Dermis blood vessel endothelial cell (primary cell): ENCODE measurements at regions not wholly inside any gene's neighbourhood (a gene's known extent, or its start where the extent isn't known, plus 50 kb on each side); places are given as distances from the start of the nearest gene placed in this dataset.

ENCODE experiments used
- DNase-seq: peaks from one replicate; pipeline ENCODE4 v3.0.0; 2010

GRCh38 chr3:117409701-117410459 lies 700.3 kb downstream of the TUSC7 start:
- no peak for DNase-seq

DNA sequence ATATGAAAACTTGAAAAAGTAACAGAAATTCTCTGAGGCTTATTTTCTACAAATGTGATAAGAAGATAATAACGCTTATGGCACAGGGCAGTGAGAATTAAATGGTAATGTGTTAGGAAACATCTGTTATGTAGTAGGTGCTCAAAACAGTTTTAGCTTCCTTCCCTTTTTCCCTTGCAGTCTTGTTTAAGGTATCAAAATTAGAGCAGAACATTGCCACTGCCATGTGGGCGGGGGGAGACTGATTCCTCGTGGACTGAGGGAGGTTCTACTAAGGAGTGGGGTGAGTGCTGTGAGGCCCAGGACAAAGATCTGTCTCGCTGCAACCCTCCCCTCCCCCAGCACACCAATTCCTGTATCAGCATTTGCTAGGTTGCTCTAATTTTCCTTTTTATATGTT lies 702.4 kb downstream of the TUSC7 start:
- DNase-seq: no peak

DNA sequence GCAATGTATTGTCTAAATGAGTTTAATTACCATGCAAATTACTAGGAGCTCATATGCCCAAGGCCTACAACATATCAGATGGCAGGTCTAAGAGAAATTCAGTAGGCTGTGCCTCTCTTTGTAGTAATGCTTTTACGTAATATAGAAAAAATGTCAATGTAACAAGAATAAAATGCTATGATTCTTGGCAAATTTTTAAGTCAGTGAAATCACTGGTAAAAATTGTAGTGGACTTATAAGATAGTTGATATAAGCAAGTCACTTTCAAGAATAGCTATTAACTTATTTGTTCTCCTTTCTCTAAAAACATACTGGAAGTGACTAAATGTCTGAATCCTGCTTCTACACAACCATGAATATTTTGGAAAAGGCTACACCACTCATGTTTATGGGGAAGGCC lies 707.8 kb downstream of the TUSC7 start:
- DNase-seq: no peak

DNA sequence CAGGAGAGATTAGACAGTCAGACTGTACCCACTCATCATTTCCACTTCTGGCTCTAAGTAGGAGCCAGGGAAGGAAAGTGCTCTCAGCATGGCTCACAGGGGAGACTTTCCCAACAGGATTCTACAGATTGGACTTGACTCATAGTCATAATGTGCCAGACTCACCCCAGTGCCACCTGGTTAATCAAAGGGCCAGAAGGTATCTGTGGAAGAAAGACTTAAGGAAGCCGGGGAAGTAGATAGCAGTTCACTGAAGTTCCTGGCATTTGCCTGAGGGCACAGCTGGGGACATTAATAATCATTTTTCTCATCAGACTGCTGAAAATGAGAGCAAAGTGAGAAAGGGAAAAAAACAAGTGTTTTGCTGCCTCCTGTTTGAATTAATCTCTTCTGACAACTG lies 717.5 kb downstream of the TUSC7 start:
- no peak for DNase-seq

GRCh38 chr3:117433427-117433826 lies 723.8 kb downstream of the TUSC7 start:
- DNase-seq: no peak

- DNase-seq: no peak
Observed at GRCh38 chr3:117434661-117435412, 725.3 kb downstream of the TUSC7 start.

- DNase-seq: no peak
Observed at GRCh38 chr3:117435506-117435905, 725.9 kb downstream of the TUSC7 start.

- DNase-seq: no peak
Observed at GRCh38 chr3:117439812-117440211, 730.2 kb downstream of the TUSC7 start.

- DNase-seq: no peak
Observed at GRCh38 chr3:117441851-117442250, 732.3 kb downstream of the TUSC7 start.

- DNase-seq: no peak
Observed at GRCh38 chr3:117442566-117442965, 733.0 kb downstream of the TUSC7 start.

- DNase-seq: no peak
Observed at GRCh38 chr3:117443014-117443413, 733.4 kb downstream of the TUSC7 start.

- no peak for DNase-seq
Observed at GRCh38 chr3:117444175-117444574, 734.6 kb downstream of the TUSC7 start.

DNA sequence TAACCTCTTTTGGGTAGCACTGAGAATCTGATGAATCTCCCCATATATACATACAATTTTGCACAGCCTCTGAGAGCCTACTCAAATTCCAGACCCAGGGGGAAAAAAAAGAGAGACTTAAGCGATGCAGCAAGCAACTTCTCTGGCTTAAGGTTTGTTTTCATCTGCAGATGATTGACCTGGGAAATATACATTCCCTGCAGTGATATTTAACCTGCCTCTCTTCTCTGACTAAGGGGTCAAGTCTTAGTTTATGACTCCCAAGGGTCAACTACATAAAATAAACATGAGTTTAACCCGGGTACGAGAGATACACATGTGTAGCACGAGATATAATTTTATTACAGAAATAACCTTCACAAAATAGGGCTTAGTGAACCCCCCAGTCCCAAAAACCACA lies 737.8 kb downstream of the TUSC7 start:
- DNase-seq: no peak

DNA sequence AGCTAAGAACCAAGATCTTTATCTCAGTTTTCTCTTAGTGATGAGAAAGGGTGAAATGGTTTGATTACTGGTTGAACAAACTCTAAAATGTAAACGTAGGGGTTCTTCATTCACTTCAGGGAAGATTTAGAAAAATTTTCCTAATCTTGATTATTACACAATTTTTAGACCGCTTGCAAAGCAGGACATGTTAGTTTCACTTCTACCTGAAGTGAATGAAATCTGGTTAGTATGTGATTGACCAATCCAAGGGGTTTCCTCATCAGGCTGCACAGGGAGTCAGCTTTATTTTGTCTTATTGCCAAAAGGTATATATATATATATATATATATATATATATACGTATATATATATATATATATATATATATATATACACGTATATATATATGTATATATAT lies 740.4 kb downstream of the TUSC7 start:
- no peak for DNase-seq

GRCh38 chr3:117454254-117454653 lies 744.7 kb downstream of the TUSC7 start:
- DNase-seq: no peak

DNA sequence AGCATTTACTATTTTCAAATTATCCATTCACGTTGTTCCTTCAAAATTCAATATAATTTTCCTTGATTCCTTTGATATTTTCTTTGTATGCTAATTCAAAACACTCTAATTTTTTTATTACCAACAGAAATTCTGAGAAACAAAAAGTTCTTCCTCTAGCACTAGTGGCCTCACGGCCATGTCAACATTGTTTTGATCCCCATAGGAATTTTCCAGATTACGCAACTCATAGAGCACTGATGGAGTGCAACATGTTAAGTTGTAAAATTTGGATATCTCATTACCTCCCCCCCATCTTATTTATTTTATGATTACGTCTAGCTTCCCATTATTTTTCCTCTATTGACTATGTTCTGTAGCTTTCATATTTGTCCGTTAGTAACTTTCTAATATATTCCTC lies 745.3 kb downstream of the TUSC7 start:
- no peak for DNase-seq

DNA sequence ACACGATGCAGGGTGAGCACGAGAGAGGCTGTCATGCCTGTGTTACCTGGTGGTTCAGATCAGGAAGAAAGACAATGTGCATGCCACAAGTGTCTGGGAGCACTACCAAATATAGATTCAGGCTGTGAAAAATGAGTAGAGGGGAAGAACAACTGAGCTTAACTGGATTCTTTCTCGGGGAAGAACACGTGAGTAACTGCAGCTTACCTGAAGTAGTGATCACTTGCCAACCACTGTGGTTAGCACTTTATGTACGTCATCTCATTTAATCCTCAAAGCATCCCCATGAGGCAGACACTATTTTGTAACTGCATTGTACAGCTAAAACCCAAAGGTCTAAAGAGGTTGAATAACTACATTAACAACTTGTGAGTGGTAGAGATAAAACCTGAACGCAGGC lies 746.2 kb downstream of the TUSC7 start:
- no peak for DNase-seq

DNA sequence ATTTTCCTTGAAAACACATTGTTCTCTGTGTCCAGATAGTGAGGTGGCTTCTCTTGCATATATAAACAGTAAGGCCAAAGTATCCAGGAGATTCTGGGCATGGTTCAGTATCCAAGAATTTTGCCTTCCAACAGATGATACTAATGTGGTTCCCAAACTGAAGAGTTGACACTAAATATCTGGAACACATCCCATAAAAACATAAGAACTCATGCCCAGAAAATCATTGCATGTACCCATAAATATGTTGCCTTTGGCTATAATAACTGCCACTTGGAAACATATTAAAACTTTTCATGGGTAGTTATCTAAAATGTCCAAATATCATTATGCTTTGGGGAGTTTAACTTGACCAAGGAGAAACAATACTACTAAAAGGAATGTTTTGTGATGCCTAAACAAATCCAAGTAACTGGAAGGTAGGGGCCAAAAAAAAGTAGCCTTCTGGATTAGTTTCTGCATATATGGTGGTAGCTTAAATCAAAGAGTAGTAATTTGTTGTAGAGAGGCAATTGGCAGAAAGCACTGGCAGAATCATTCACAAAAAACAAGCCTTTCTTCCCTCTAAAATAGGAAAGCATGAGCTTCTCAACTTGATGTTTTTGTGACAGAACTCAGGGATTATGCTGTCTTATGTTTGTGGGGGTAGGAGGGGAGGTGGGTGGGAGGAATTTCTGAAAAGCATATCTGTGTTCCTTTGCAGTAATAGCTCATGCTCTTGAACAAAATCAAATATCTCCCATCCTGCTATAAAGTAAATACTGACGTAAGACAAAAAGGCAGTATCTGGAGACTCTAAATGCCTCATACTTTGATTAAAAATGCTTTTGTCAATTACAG lies 753.9 kb downstream of the TUSC7 start:
- DNase-seq: no peak

- DNase-seq: no peak
Observed at GRCh38 chr3:117471831-117472230, 762.3 kb downstream of the TUSC7 start.

DNA sequence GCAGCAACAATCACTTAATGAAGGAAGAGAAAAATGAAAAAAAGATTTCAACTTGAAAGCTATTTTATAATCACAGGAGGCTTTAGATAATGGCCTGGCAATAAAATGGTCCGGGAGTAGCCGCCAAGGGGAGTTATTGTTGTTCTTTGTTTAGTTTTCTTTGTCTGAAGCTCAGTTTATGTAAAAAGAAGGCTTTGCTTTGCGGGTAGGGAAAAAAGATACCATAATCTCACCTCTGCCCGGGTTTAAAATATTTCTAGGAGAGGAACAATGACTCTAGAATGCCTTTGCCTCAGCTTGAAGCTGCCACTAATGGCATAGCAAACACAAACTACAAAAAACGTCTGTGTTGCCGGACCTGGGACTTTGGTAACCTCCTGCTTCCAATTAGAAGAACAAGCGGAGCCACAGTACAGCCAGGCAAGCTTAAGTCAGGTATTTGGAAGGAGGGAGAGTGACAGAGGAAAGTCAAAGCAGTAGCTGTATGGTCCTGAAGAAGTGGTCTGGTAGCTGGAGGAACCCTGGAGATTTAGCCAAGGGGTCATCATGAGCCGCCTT lies 764.5 kb downstream of the TUSC7 start:
- DNase-seq: no peak

DNA sequence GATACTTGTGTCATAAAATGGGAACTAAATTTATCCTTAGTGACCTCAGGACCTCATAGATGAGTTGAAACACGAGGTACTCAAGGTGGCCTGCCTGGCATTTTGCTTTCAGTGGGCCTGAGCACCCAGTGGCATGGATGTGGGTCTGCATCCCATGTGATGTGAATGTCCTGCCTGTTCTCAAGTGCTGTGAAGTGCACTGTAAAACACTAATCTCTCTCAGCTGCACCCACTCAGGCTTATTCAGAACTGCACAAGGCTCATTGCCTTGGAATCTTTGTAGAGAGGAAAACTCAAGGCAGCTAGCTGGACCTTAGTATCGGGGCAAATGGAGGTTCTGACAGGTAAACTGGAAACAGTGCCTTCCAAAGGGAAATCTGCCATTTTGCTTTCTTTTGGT lies 767.0 kb downstream of the TUSC7 start:
- no peak for DNase-seq

DNA sequence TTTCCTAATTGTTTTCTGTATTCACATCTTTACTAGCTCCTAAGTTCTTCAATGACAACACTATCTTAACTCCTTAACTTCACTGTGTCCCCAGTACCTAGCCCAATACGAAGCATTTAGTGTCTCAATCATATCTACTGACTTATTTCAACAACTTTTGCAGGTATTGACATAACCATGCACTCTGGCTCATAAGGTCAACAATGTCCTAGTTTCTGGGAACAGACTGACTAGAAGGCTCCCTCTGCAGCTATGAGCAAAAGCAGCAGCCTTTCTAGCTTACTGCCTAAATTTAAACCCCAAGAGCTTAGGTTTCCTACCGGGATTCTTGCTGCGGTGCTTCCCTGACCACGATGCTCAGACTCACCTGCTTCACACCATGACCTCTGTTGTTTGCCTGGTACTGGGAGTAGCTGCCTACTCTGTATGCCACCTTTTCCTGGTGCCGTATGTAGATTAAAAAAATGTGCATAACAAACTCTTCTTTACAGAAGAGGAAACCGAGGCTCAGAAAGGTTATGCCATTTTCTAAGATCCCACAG lies 767.7 kb downstream of the TUSC7 start:
- no peak for DNase-seq

GRCh38 chr3:117479095-117479494 lies 769.5 kb downstream of the TUSC7 start:
- no peak for DNase-seq
